ENCODE measurements at regions not wholly inside any gene's neighbourhood (a gene's known extent, or its start where the extent isn't known, plus 50 kb on each side); places are given as distances from the start of the nearest gene placed in this dataset.

DNA sequence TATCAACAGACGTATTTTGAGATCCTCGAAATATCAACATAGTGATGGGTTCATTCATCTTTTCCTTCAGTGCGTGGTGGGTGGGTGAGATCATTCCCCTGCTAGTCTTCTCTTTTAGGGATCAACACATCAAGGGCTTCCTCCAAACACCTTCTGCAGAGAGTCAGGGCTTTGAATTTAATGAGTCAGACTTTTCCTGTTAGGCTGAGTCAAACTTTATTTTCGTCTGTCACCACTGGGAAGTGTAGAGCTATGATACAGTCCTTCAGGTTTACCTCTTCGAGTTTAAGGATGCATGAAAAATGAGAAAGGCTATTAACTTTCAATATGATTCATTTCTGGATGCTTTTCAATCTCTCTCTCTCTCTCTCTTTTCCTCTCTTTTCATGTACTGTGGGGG, 189.1 kb downstream of the BMP2 start:
- no peaks in the 10 kb centered on the region for H3K4me1 ChIP-seq (ENCODE audit: insufficient read depth, low read length)
- H3K9me3 ChIP-seq (ENCODE audit: low read length) = no peaks in the 10 kb centered on the region
- H3K27ac ChIP-seq (ENCODE audit: low read depth, low read length) = no peak overlapping the region
- H3K36me3 ChIP-seq (ENCODE audit: insufficient read depth, low read length) = no peaks in the 10 kb centered on the region
- H3K9ac ChIP-seq (ENCODE audit: low read length) = no peak overlapping the region
- H3K27me3 ChIP-seq (ENCODE audit: control insufficient read depth in 1 of 2, insufficient read depth in 2 of 2, low read length in 2 of 2) = no peaks in the 10 kb centered on the region
- no peak overlapping the region for H3K4me3 ChIP-seq (ENCODE audit: low read depth in 1 of 2, low read length in 2 of 2)

DNA sequence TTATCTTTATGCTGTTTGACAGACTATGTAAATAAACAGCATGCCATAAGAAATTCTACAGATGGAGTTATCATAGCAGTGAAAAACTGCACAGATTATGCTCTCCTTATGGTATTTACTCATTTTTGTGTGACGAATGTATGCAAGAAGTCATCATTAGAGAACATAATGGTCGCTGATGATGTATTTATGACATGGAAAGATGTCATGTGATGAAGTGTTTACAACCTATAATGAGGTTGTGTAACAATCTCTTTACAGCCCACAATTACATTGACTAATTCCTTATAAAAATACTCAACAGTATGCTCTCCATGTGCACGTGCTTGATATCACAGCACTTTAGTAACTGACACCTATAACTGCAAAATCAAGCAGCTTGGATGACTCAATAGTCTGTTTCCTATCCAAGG, 192.4 kb downstream of the BMP2 start:
- Histone ChIP-seq H3K9me3 (ENCODE audit: low read length) (no peaks in the 10 kb centered on the region), H3K4me3 (ENCODE audit: low read depth in 1 of 2, low read length in 2 of 2) (no peak overlapping the region), H3K36me3 (ENCODE audit: insufficient read depth, low read length) (no peaks in the 10 kb centered on the region), H3K9ac (ENCODE audit: low read length) (no peak overlapping the region), H3K4me1 (ENCODE audit: insufficient read depth, low read length) (no peaks in the 10 kb centered on the region), H3K27ac (ENCODE audit: low read depth, low read length) (no peak overlapping the region), H3K27me3 (ENCODE audit: control insufficient read depth in 1 of 2, insufficient read depth in 2 of 2, low read length in 2 of 2) (no peaks in the 10 kb centered on the region)

DNA sequence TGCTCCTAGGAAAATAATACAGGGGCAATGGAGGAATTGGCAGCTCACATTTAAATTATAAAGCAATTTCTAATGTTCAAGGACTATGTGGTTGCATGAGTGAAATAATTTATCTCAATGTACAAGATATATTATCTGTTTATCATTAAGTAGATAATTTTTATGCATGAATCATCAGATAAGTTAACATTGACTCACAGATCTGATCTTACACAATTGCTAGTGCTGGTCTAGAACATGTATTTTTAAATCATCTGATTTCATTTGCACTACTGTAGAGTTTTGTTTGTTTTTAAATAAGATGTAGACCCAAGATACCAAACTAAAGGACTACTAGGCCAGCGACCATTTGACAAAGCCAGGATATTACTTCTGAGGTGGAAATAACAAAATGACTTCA, 199.2 kb downstream of the BMP2 start:
- no peaks in the 10 kb centered on the region for H3K9me3 ChIP-seq (ENCODE audit: low read length)
- no peaks in the 10 kb centered on the region for H3K36me3 ChIP-seq (ENCODE audit: insufficient read depth, low read length)
- no peaks in the 10 kb centered on the region for H3K4me1 ChIP-seq (ENCODE audit: insufficient read depth, low read length)
- no peak overlapping the region for H3K9ac ChIP-seq (ENCODE audit: low read length)
- no peaks in the 10 kb centered on the region for H3K27me3 ChIP-seq (ENCODE audit: control insufficient read depth in 1 of 2, insufficient read depth in 2 of 2, low read length in 2 of 2)
- no peak overlapping the region for H3K4me3 ChIP-seq (ENCODE audit: low read depth in 1 of 2, low read length in 2 of 2)
- H3K27ac ChIP-seq (ENCODE audit: low read depth, low read length) = no peak overlapping the region

DNA sequence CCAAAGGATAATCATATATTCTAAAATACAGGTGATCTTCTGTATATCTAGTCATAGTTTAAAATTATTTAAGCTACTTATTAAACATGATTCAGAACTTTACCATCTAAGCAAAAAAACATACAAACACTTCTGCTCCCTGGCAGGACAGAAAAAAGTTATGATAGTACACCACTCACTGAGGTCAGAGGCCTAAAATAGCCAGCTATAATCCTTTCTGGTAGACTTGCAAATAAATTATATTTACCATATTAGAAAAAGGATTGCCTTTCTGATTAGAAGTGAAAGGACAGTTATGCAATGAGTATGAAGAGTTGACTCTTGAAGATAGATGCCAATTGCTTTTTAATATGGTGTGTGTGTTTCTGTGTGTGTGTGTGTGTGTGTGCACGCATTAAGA, 207.4 kb downstream of the BMP2 start:
- H3K36me3 ChIP-seq (ENCODE audit: insufficient read depth, low read length) = no peaks in the 10 kb centered on the region
- H3K4me1 ChIP-seq (ENCODE audit: insufficient read depth, low read length) = no peaks in the 10 kb centered on the region
- H3K9ac ChIP-seq (ENCODE audit: low read length) = no peak overlapping the region
- H3K27me3 ChIP-seq (ENCODE audit: control insufficient read depth in 1 of 2, insufficient read depth in 2 of 2, low read length in 2 of 2) = no peaks in the 10 kb centered on the region
- H3K9me3 ChIP-seq (ENCODE audit: low read length) = no peaks in the 10 kb centered on the region
- H3K4me3 ChIP-seq (ENCODE audit: low read depth in 1 of 2, low read length in 2 of 2) = no peak overlapping the region
- no peak overlapping the region for H3K27ac ChIP-seq (ENCODE audit: low read depth, low read length)

DNA sequence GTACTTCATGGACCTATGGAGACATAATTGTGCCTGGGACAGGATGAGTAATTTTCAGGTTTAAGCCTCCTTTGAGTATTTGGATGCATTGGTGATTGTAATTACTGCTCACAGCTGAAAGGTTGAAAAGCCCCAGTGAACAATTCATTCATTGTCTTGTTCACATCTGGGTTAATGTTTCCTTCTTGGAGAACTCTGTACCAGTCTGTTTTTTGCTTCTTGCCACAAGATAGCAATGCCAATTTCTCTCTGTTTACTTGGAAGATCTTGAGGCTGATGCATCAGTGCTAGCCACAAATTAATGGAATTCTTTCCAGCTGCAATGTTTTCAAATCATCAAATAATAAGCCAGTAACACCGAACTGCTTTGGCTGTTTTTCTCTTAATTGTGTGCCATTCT, 207.8 kb downstream of the BMP2 start:
- H3K36me3 ChIP-seq (ENCODE audit: insufficient read depth, low read length) = no peaks in the 10 kb centered on the region
- no peaks in the 10 kb centered on the region for H3K27me3 ChIP-seq (ENCODE audit: control insufficient read depth in 1 of 2, insufficient read depth in 2 of 2, low read length in 2 of 2)
- H3K4me1 ChIP-seq (ENCODE audit: insufficient read depth, low read length) = no peaks in the 10 kb centered on the region
- H3K9ac ChIP-seq (ENCODE audit: low read length) = no peak overlapping the region
- H3K9me3 ChIP-seq (ENCODE audit: low read length) = no peaks in the 10 kb centered on the region
- H3K27ac ChIP-seq (ENCODE audit: low read depth, low read length) = no peak overlapping the region
- H3K4me3 ChIP-seq (ENCODE audit: low read depth in 1 of 2, low read length in 2 of 2) = no peak overlapping the region

DNA sequence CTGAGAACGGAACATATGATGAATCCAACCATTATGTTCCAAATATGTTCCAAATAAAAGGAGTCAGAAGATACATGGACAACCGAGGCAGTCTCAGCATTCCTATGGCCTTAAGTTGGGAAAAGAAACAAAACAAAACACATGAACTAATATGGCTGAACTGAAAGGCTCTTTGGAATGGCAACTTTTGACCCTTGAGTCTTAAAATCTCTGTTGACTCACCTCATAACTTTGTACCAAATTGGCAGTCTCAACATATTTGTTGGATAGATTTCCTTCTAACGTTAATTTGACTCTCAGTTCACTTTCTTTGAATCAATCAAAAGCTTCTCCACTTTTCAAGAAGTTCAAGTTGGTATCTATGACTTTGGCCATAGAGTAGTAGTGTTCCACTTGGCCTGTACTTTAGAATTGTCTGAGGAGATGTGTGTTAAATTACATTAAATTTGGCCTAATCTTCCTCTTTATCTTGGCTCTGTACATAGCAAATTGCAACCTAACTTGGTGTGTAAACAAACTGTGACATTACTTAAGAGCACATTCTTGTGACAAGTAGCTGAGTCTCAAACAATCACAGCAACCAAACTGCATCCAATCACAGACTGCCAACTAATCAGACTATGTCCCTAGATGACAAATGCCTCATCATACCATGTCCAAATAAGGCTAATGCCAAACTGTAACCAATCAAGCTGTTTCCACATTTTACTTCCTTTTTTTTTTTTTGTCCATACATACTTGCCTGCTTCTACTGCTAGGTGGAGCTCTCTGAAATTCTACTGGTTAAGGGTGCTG, 208.8 kb downstream of the BMP2 start:
- Histone ChIP-seq H3K36me3 (ENCODE audit: insufficient read depth, low read length) (no peaks in the 10 kb centered on the region), H3K4me3 (ENCODE audit: low read depth in 1 of 2, low read length in 2 of 2) (no peak overlapping the region), H3K27me3 (ENCODE audit: control insufficient read depth in 1 of 2, insufficient read depth in 2 of 2, low read length in 2 of 2) (no peaks in the 10 kb centered on the region), H3K9ac (ENCODE audit: low read length) (no peak overlapping the region), H3K27ac (ENCODE audit: low read depth, low read length) (no peak overlapping the region), H3K4me1 (ENCODE audit: insufficient read depth, low read length) (no peaks in the 10 kb centered on the region), H3K9me3 (ENCODE audit: low read length) (no peaks in the 10 kb centered on the region)

DNA sequence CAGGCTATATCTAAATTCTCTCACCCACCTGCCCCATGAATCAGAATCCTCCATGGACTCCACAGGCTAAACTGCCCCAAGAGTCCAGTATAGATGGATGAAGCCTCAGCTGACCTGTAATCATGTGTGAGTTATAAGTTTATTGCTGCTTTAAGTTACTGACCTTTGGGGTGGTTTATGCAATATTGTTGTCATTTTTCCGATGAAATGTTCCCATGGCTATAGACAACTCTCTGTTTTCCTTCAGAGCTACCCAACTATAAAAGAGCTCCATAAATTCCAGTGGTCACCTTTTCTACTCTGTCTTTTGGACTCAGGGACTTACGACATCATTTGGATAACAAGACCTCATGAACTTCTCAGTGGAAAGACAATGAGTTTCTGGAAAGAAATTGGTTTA, 212.1 kb downstream of the BMP2 start:
- H3K27me3 ChIP-seq (ENCODE audit: control insufficient read depth in 1 of 2, insufficient read depth in 2 of 2, low read length in 2 of 2) = no peaks in the 10 kb centered on the region
- H3K9me3 ChIP-seq (ENCODE audit: low read length) = no peaks in the 10 kb centered on the region
- H3K36me3 ChIP-seq (ENCODE audit: insufficient read depth, low read length) = no peaks in the 10 kb centered on the region
- no peak overlapping the region for H3K4me3 ChIP-seq (ENCODE audit: low read depth in 1 of 2, low read length in 2 of 2)
- H3K27ac ChIP-seq (ENCODE audit: low read depth, low read length) = no peak overlapping the region
- H3K4me1 ChIP-seq (ENCODE audit: insufficient read depth, low read length) = no peaks in the 10 kb centered on the region
- no peak overlapping the region for H3K9ac ChIP-seq (ENCODE audit: low read length)

DNA sequence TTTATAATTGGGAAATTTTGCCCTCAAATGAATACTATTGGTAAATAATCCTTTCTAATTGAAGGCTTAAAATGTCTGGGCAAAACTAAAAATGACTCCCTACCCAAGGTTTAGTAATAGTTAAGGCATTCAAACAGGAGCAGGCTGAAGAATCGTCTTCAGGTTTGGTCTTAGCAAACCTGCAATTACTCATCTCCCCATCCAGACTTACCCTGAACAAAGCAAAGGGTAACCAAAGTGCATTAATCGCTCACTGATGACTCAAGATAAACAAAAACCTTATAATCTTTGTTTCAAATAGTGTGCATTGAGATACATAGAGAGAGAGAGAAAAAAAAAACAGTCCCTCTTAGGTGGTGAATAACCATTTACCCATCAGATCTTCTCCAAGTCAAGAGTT, 225.5 kb downstream of the BMP2 start:
- no peaks in the 10 kb centered on the region for H3K4me1 ChIP-seq (ENCODE audit: insufficient read depth, low read length)
- no peaks in the 10 kb centered on the region for H3K27me3 ChIP-seq (ENCODE audit: control insufficient read depth in 1 of 2, insufficient read depth in 2 of 2, low read length in 2 of 2)
- no peak overlapping the region for H3K27ac ChIP-seq (ENCODE audit: low read depth, low read length)
- no peak overlapping the region for H3K9ac ChIP-seq (ENCODE audit: low read length)
- no peaks in the 10 kb centered on the region for H3K36me3 ChIP-seq (ENCODE audit: insufficient read depth, low read length)
- no peaks in the 10 kb centered on the region for H3K9me3 ChIP-seq (ENCODE audit: low read length)
- H3K4me3 ChIP-seq (ENCODE audit: low read depth in 1 of 2, low read length in 2 of 2) = no peak overlapping the region

DNA sequence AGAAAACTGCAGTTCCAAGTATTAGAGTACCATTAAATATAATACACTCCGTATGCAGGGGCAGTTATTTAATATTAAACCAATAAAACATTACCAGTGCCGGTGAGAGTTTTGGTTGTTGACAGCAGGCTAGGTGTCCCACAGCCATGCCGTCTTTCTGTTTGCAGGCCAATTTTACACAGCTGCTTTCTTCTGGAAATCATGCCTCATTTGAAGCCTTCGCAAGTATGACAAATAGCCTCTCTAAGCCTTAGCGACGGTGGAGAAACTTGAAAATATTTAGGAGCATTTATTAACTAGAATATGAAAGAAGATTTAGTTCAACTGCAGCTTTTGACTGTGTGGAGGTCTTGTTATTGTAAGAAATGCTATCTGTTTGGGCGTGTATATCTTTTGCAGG, 226.0 kb downstream of the BMP2 start:
- Histone ChIP-seq H3K27ac (ENCODE audit: low read depth, low read length) (no peak overlapping the region), H3K9ac (ENCODE audit: low read length) (no peak overlapping the region), H3K4me1 (ENCODE audit: insufficient read depth, low read length) (no peaks in the 10 kb centered on the region), H3K4me3 (ENCODE audit: low read depth in 1 of 2, low read length in 2 of 2) (no peak overlapping the region), H3K36me3 (ENCODE audit: insufficient read depth, low read length) (no peaks in the 10 kb centered on the region), H3K9me3 (ENCODE audit: low read length) (no peaks in the 10 kb centered on the region), H3K27me3 (ENCODE audit: control insufficient read depth in 1 of 2, insufficient read depth in 2 of 2, low read length in 2 of 2) (no peaks in the 10 kb centered on the region)

DNA sequence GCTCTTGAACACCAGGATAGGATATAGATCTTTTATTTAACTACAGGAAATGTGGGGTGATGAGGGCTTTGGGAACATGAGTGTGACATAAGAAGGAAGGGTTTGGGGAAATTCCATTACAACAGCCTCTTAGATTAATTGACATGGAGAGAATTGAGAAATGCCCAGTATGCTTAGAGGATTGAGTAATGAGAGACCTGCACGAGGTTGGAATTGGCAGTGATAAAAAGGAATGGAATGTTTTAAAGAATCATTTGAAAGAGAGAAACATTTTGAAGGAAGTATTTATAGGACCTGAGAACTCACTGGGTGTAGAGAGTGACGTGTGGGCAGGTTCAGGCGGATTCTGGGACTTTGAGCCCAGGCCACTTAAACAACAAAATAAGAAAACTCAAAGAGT, 227.0 kb downstream of the BMP2 start:
- H3K9ac ChIP-seq (ENCODE audit: low read length) = no peak overlapping the region
- no peaks in the 10 kb centered on the region for H3K27me3 ChIP-seq (ENCODE audit: control insufficient read depth in 1 of 2, insufficient read depth in 2 of 2, low read length in 2 of 2)
- H3K4me1 ChIP-seq (ENCODE audit: insufficient read depth, low read length) = no peaks in the 10 kb centered on the region
- H3K4me3 ChIP-seq (ENCODE audit: low read depth in 1 of 2, low read length in 2 of 2) = no peak overlapping the region
- H3K27ac ChIP-seq (ENCODE audit: low read depth, low read length) = no peak overlapping the region
- no peaks in the 10 kb centered on the region for H3K9me3 ChIP-seq (ENCODE audit: low read length)
- H3K36me3 ChIP-seq (ENCODE audit: insufficient read depth, low read length) = no peaks in the 10 kb centered on the region

DNA sequence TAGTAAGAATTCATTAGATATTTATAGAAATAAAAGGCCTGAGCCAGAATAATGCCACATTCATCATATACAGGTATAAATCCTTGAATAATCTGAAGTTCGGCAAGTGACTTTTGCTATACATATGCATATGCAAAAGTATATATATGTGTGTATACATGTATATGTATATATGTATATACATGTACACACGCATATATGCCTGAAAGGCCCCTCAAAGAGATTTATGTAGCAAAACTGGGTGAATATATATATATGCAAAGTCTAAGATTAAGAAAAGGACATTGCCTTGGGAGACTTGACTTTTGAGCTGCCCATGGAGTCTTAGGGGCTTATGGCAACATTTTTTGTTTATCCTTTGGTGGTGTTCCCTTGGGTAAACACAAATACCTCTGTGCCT, 231.4 kb downstream of the BMP2 start:
- Histone ChIP-seq H3K9ac (ENCODE audit: low read length) (no peak overlapping the region), H3K9me3 (ENCODE audit: low read length) (no peaks in the 10 kb centered on the region), H3K27ac (ENCODE audit: low read depth, low read length) (no peak overlapping the region), H3K4me1 (ENCODE audit: insufficient read depth, low read length) (no peaks in the 10 kb centered on the region), H3K36me3 (ENCODE audit: insufficient read depth, low read length) (no peaks in the 10 kb centered on the region), H3K4me3 (ENCODE audit: low read depth in 1 of 2, low read length in 2 of 2) (no peak overlapping the region), H3K27me3 (ENCODE audit: control insufficient read depth in 1 of 2, insufficient read depth in 2 of 2, low read length in 2 of 2) (no peaks in the 10 kb centered on the region)

DNA sequence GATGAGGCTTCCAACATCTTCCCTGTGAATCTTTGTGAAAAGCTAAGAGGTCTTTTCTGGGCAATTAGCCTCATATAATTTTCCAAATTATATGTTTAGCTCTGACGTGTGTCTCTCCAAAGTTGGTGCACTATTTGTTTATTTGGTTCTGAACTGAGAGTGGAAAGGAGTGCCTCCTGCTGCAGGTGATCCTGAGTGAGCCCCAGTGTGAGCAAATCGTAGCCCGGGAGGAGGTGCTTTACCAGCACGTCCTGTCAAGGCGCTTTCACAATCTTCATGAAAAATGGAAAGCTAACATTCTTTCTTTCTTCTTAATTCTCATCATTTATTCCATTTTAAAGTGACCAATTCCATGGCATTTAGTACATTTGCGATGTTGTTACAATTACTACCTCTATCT, 231.9 kb downstream of the BMP2 start:
- Histone ChIP-seq H3K9me3 (ENCODE audit: low read length) (no peaks in the 10 kb centered on the region), H3K27ac (ENCODE audit: low read depth, low read length) (no peak overlapping the region), H3K4me1 (ENCODE audit: insufficient read depth, low read length) (no peaks in the 10 kb centered on the region), H3K4me3 (ENCODE audit: low read depth in 1 of 2, low read length in 2 of 2) (no peak overlapping the region), H3K36me3 (ENCODE audit: insufficient read depth, low read length) (no peaks in the 10 kb centered on the region), H3K9ac (ENCODE audit: low read length) (no peak overlapping the region), H3K27me3 (ENCODE audit: control insufficient read depth in 1 of 2, insufficient read depth in 2 of 2, low read length in 2 of 2) (no peaks in the 10 kb centered on the region)

Data from muscle layer of colon (tissue), 2 donors.